ENCODE measurements at regions not wholly inside any gene's neighbourhood (a gene's known extent, or its start where the extent isn't known, plus 50 kb on each side); places are given as distances from the start of the nearest gene placed in this dataset.

DNA sequence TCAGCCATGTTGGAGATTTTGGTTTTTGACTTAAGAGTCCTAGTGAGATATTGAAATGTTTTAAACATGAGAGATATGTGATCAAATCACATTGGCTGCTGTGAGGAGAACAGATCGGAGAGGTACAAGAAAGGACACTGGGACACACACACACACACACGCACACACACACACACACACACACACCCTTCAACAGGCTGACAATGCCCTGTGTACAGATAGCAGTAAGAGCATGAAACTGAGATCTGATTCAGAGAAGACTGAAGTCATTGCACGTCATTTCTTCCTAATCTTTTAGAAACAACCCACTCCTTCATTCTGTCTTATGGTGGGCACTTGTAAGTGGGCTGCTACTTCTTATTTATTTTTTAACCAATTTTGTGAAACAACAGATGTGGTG is 200.5 kb upstream of the E2F8 start:
- H3K27ac ChIP-seq (replicated peaks; ENCODE audit: low read length): no peak overlapping the region
- no peak overlapping the region for H2BK5ac ChIP-seq (ENCODE audit: low read length)
- H3K36me3 ChIP-seq (replicated peaks in 1 of 2; ENCODE audit: control insufficient read depth in 2 of 2, insufficient read depth in 2 of 2, low read length in 2 of 2): no peaks in the 10 kb centered on the region
- no peak overlapping the region for H2AFZ ChIP-seq (ENCODE audit: low read length)
- no peak for DNase-seq (ENCODE audit: low spot score)
- H2BK15ac ChIP-seq (ENCODE audit: low read length): no peak overlapping the region
- no peak overlapping the region for H4K91ac ChIP-seq (ENCODE audit: low read depth, low read length, poor library complexity)
- peaks cover 0 to 1% (median 0%) of the 10 kb centered on the region in 3 experiments for H3K27me3 ChIP-seq (ENCODE audit: control insufficient read depth in 3 of 3, insufficient read depth in 3 of 3, low read depth in 1 of 3, low read length in 3 of 3)
- no peak overlapping the region for H3K4me2 ChIP-seq (ENCODE audit: insufficient read depth, low read length, poor library complexity, severe bottlenecking)
- H2BK12ac ChIP-seq (ENCODE audit: low read length): no peak overlapping the region
- no peak overlapping the region for H4K8ac ChIP-seq (ENCODE audit: low read depth, low read length)
- no peak overlapping the region for H2BK120ac ChIP-seq (ENCODE audit: low read depth, low read length)
- no peak overlapping the region for H3K14ac ChIP-seq (ENCODE audit: low read length)
- peaks cover 2 to 4% of the 10 kb centered on the region in 2 donors for H3K4me1 ChIP-seq (ENCODE audit: control insufficient read depth in 2 of 2, insufficient read depth in 1 of 2, low read depth in 1 of 2, low read length in 2 of 2)
- H2AK5ac ChIP-seq (ENCODE audit: low read depth, low read length): no peak overlapping the region
- H3K9me3 ChIP-seq (replicated peaks in 1 of 2; ENCODE audit: control insufficient read depth in 2 of 2, insufficient read depth in 1 of 2, low read depth in 1 of 2, low read length in 2 of 2): peaks cover 0 to 1% of the 10 kb centered on the region in 2 donors
- no peak overlapping the region for H3K23ac ChIP-seq (ENCODE audit: low read depth, low read length, poor library complexity)
- no peak overlapping the region for H3K4ac ChIP-seq (ENCODE audit: low read length)
- H3K4me3 ChIP-seq (ENCODE audit: low read length in 2 of 2): no peak overlapping the region
- no peak overlapping the region for H3K9ac ChIP-seq (ENCODE audit: low read depth, low read length, poor library complexity)
- H3K79me1 ChIP-seq (ENCODE audit: low read depth, low read length): no peaks in the 10 kb centered on the region
- WGBS, 2 donors (ENCODE audit: extremely low coverage in 2 of 2, insufficient read length in 2 of 2, insufficient replicate concordance in 1 of 2): no CpG with 5 or more reads among the region's 3 CpGs
- no peak overlapping the region for H3K18ac ChIP-seq (ENCODE audit: low read length)

DNA sequence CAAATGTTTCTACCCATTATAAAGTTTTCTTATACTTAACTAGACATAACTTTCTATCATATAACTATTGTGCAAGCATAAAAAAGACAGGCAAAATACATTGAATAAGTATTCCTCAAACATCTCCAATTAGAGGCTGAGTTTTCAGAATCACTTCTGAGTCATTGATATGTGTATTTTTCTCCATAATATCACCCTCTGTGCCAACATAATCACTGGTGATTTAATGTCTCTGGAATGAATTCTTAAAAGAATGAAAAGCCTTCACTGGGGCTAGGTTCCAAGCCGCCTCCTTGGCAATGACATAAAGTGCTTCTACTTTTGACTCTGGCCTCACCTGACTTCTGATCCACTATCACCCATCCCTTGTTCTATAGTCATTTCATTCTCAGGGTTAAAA is 197.0 kb upstream of the E2F8 start:
- Histone ChIP-seq H3K4me2 (ENCODE audit: insufficient read depth, low read length, poor library complexity, severe bottlenecking) (no peak overlapping the region), H4K91ac (ENCODE audit: low read depth, low read length, poor library complexity) (no peak overlapping the region), H3K36me3 (replicated peaks in 1 of 2; ENCODE audit: control insufficient read depth in 2 of 2, insufficient read depth in 2 of 2, low read length in 2 of 2) (no peaks in the 10 kb centered on the region), H3K27ac (replicated peaks; ENCODE audit: low read length) (no peak overlapping the region), H2BK120ac (ENCODE audit: low read depth, low read length) (no peak overlapping the region), H2AK5ac (ENCODE audit: low read depth, low read length) (no peak overlapping the region), H3K14ac (ENCODE audit: low read length) (no peak overlapping the region), H2BK5ac (ENCODE audit: low read length) (no peak overlapping the region), H3K9ac (ENCODE audit: low read depth, low read length, poor library complexity) (no peak overlapping the region), H2AFZ (ENCODE audit: low read length) (no peak overlapping the region), H4K8ac (ENCODE audit: low read depth, low read length) (no peak overlapping the region), H3K18ac (ENCODE audit: low read length) (no peak overlapping the region), H3K79me1 (ENCODE audit: low read depth, low read length) (no peaks in the 10 kb centered on the region), H3K4me3 (ENCODE audit: low read length in 2 of 2) (no peak overlapping the region), H2BK15ac (ENCODE audit: low read length) (no peak overlapping the region), H2BK12ac (ENCODE audit: low read length) (no peak overlapping the region), H3K4ac (ENCODE audit: low read length) (no peak overlapping the region), H3K4me1 (ENCODE audit: control insufficient read depth in 2 of 2, insufficient read depth in 1 of 2, low read depth in 1 of 2, low read length in 2 of 2) (peaks cover 8 to 9% of the 10 kb centered on the region in 2 donors), H3K9me3 (replicated peaks in 1 of 2; ENCODE audit: control insufficient read depth in 2 of 2, insufficient read depth in 1 of 2, low read depth in 1 of 2, low read length in 2 of 2) (peaks cover 0 to 4% of the 10 kb centered on the region in 2 donors), H3K23ac (ENCODE audit: low read depth, low read length, poor library complexity) (no peak overlapping the region), H3K27me3 (ENCODE audit: control insufficient read depth in 3 of 3, insufficient read depth in 3 of 3, low read depth in 1 of 3, low read length in 3 of 3) (peaks cover 0 to 1% (median 0%) of the 10 kb centered on the region in 3 experiments)
- no peak for DNase-seq (ENCODE audit: low spot score)
- no CpG with 5 or more reads among the region's 1 CpG for WGBS, 2 donors (ENCODE audit: extremely low coverage in 2 of 2, insufficient read length in 2 of 2, insufficient replicate concordance in 1 of 2)

DNA sequence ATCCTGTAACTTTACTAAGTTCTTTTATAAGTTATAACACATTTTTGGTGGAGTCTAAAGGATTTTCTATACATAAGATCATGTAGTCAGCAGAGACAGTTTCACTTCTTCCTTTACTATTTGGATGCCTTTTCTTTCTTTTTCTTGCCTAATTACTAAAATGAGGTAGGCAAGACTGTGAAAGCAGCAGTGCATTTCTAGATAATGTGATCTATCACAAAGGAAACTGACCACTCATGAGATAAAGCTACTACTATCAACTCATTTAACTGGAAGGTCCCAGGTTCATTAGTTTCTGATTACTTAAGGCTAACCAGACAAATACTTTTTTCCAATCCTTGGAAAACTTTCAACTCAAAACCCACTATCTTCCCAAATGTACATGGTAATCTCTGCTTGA is 196.2 kb upstream of the E2F8 start:
- Histone ChIP-seq H3K9ac (ENCODE audit: low read depth, low read length, poor library complexity) (no peak overlapping the region), H3K27me3 (ENCODE audit: control insufficient read depth in 3 of 3, insufficient read depth in 3 of 3, low read depth in 1 of 3, low read length in 3 of 3) (peaks cover 0 to 1% (median 0%) of the 10 kb centered on the region in 3 experiments)

DNA sequence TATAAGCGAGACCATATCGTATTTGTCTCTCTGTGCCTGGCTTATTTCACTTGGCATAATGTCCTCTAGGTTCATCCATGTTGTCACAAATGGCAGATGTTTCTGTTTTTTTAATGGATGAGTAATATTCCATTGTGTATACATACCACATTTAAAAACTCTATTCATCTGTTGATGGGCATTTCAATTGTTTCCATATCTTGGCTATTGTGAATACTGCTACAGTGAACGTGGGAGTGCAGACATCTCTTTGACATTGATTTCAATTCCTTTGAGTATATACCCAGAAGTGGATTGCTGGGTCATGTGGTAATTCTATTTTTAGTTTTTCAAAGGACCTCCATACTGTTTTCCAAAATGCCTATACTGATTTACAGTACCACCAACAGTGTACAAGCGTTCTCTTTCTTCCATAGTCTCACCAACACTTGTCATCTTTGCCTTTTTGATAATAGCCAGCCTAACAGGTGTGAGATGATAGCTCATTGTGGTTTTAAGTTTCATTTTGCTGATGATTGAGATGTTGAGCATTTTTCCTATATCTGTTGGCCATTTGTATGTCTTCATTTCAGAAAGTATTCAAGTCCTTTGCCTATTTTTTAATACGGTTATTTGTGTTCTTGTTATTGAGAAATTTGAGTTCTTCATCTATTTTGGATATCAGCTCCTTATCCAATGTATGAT is 194.7 kb upstream of the E2F8 start:
- Histone ChIP-seq H3K4ac (ENCODE audit: low read length) (no peak overlapping the region), H3K27me3 (ENCODE audit: control insufficient read depth in 3 of 3, insufficient read depth in 3 of 3, low read depth in 1 of 3, low read length in 3 of 3) (peaks cover 0 to 1% (median 0%) of the 10 kb centered on the region in 3 experiments), H3K18ac (ENCODE audit: low read length) (no peak overlapping the region), H4K8ac (ENCODE audit: low read depth, low read length) (no peak overlapping the region), H2AFZ (ENCODE audit: low read length) (no peak overlapping the region), H4K91ac (ENCODE audit: low read depth, low read length, poor library complexity) (no peak overlapping the region), H3K27ac (replicated peaks; ENCODE audit: low read length) (no peak overlapping the region), H3K9me3 (replicated peaks in 1 of 2; ENCODE audit: control insufficient read depth in 2 of 2, insufficient read depth in 1 of 2, low read depth in 1 of 2, low read length in 2 of 2) (peaks cover 0 to 4% of the 10 kb centered on the region in 2 donors), H3K9ac (ENCODE audit: low read depth, low read length, poor library complexity) (no peak overlapping the region), H3K4me3 (ENCODE audit: low read length in 2 of 2) (no peak overlapping the region), H3K23ac (ENCODE audit: low read depth, low read length, poor library complexity) (no peak overlapping the region), H3K79me1 (ENCODE audit: low read depth, low read length) (no peaks in the 10 kb centered on the region), H3K4me2 (ENCODE audit: insufficient read depth, low read length, poor library complexity, severe bottlenecking) (no peak overlapping the region), H2BK5ac (ENCODE audit: low read length) (no peak overlapping the region), H2AK5ac (ENCODE audit: low read depth, low read length) (no peak overlapping the region), H2BK15ac (ENCODE audit: low read length) (no peak overlapping the region), H3K4me1 (ENCODE audit: control insufficient read depth in 2 of 2, insufficient read depth in 1 of 2, low read depth in 1 of 2, low read length in 2 of 2) (peaks cover 14 to 21% of the 10 kb centered on the region in 2 donors), H2BK12ac (ENCODE audit: low read length) (no peak overlapping the region), H3K36me3 (replicated peaks in 1 of 2; ENCODE audit: control insufficient read depth in 2 of 2, insufficient read depth in 2 of 2, low read length in 2 of 2) (no peaks in the 10 kb centered on the region), H2BK120ac (ENCODE audit: low read depth, low read length) (no peak overlapping the region), H3K14ac (ENCODE audit: low read length) (no peak overlapping the region)
- no peak for DNase-seq (ENCODE audit: low spot score)
- WGBS, 2 donors (ENCODE audit: extremely low coverage in 2 of 2, insufficient read length in 2 of 2, insufficient replicate concordance in 1 of 2): no CpG with 5 or more reads among the region's 5 CpGs

More for the DNA sequence above, 196.2 kb upstream of the E2F8 start:
- Histone ChIP-seq H3K4me2 (ENCODE audit: insufficient read depth, low read length, poor library complexity, severe bottlenecking) (no peak overlapping the region), H3K4me3 (ENCODE audit: low read length in 2 of 2) (no peak overlapping the region), H3K9me3 (replicated peaks in 1 of 2; ENCODE audit: control insufficient read depth in 2 of 2, insufficient read depth in 1 of 2, low read depth in 1 of 2, low read length in 2 of 2) (peaks cover 0 to 4% of the 10 kb centered on the region in 2 donors), H3K23ac (ENCODE audit: low read depth, low read length, poor library complexity) (no peak overlapping the region), H2AK5ac (ENCODE audit: low read depth, low read length) (no peak overlapping the region), H2BK12ac (ENCODE audit: low read length) (no peak overlapping the region), H3K79me1 (ENCODE audit: low read depth, low read length) (no peaks in the 10 kb centered on the region), H3K14ac (ENCODE audit: low read length) (no peak overlapping the region), H3K4me1 (ENCODE audit: control insufficient read depth in 2 of 2, insufficient read depth in 1 of 2, low read depth in 1 of 2, low read length in 2 of 2) (peaks cover 13 to 14% of the 10 kb centered on the region in 2 donors), H3K18ac (ENCODE audit: low read length) (no peak overlapping the region), H4K91ac (ENCODE audit: low read depth, low read length, poor library complexity) (no peak overlapping the region), H3K4ac (ENCODE audit: low read length) (no peak overlapping the region), H2BK5ac (ENCODE audit: low read length) (no peak overlapping the region), H3K27ac (replicated peaks; ENCODE audit: low read length) (no peak overlapping the region), H4K8ac (ENCODE audit: low read depth, low read length) (no peak overlapping the region), H3K36me3 (replicated peaks in 1 of 2; ENCODE audit: control insufficient read depth in 2 of 2, insufficient read depth in 2 of 2, low read length in 2 of 2) (no peaks in the 10 kb centered on the region), H2BK120ac (ENCODE audit: low read depth, low read length) (no peak overlapping the region), H2AFZ (ENCODE audit: low read length) (no peak overlapping the region), H2BK15ac (ENCODE audit: low read length) (no peak overlapping the region)
- DNase-seq (ENCODE audit: low spot score): no peak

Data from neuronal stem cell (in vitro differentiated cells).